ENCODE measurements at regions not wholly inside any gene's neighbourhood (a gene's known extent, or its start where the extent isn't known, plus 50 kb on each side); places are given as distances from the start of the nearest gene placed in this dataset.

GRCh38 chr17:6325051-6325450 lies 109.9 kb downstream of the AIPL1 start:
- no peak for DNase-seq

- peak in 1 of 2 donors; percentile 6 for DNase-seq
These were observed 111.1 kb downstream of the AIPL1 start for GRCh38 chr17:6323626-6324356.

- DNase-seq = no peak
These were observed 112.6 kb downstream of the AIPL1 start for GRCh38 chr17:6322316-6322715.

- no peak for DNase-seq
These were observed 120.6 kb downstream of the AIPL1 start for GRCh38 chr17:6314311-6314710.

GRCh38 chr17:6313835-6314234 lies 121.1 kb downstream of the AIPL1 start:
- no peak for DNase-seq

GRCh38 chr17:6306820-6307219 lies 128.1 kb downstream of the AIPL1 start:
- DNase-seq = no peak

- no peak for DNase-seq
These were observed 129.1 kb downstream of the AIPL1 start for GRCh38 chr17:6305613-6306360.

- DNase-seq = no peak
These were observed 129.9 kb downstream of the AIPL1 start for GRCh38 chr17:6304894-6305612.

GRCh38 chr17:6303664-6304063 lies 131.3 kb downstream of the AIPL1 start:
- peak in 1 of 2 donors; percentile 29 for DNase-seq

- no peak for DNase-seq
These were observed 135.6 kb downstream of the AIPL1 start for GRCh38 chr17:6299275-6299674.

GRCh38 chr17:6297960-6298359 lies 137.0 kb downstream of the AIPL1 start:
- DNase-seq = no peak

- no peak for DNase-seq
These were observed 137.8 kb downstream of the AIPL1 start for GRCh38 chr17:6297119-6297518.

- no peak for DNase-seq
These were observed 144.3 kb downstream of the AIPL1 start for GRCh38 chr17:6290488-6291196.

GRCh38 chr17:6286233-6286632 lies 148.7 kb downstream of the AIPL1 start:
- no peak for DNase-seq

- DNase-seq = no peak
These were observed 149.4 kb downstream of the AIPL1 start for GRCh38 chr17:6285486-6285885.

GRCh38 chr17:6279659-6280058 lies 155.3 kb downstream of the AIPL1 start:
- DNase-seq = no peak

GRCh38 chr17:6278376-6278775 lies 156.5 kb downstream of the AIPL1 start:
- DNase-seq = no peak

GRCh38 chr17:6276711-6277110 lies 158.2 kb downstream of the AIPL1 start:
- no peak for DNase-seq

GRCh38 chr17:6274310-6274709 lies 160.6 kb downstream of the AIPL1 start:
- DNase-seq = no peak

GRCh38 chr17:6269478-6269877 lies 165.4 kb downstream of the AIPL1 start:
- DNase-seq = peak; percentile 16 to 26

- DNase-seq = no peak
These were observed 173.5 kb downstream of the AIPL1 start for GRCh38 chr17:6261466-6261865.

GRCh38 chr17:6259899-6260298 lies 175.0 kb downstream of the AIPL1 start:
- no peak for DNase-seq

Data from right lung (tissue), 2 donors.